NCI-H345 treated with DMSO at 0.1 percent for 48 hours (cell line): ENCODE measurements at regions not wholly inside any gene's neighbourhood (a gene's known extent, or its start where the extent isn't known, plus 50 kb on each side); places are given as distances from the start of the nearest gene placed in this dataset.

Experiments used
- DNase-seq: peaks from one replicate; lab custom pipeline; 2025; ENCODE audit not compliant: unreplicated experiment; lab: John Stamatoyannopoulos, UW

DNA sequence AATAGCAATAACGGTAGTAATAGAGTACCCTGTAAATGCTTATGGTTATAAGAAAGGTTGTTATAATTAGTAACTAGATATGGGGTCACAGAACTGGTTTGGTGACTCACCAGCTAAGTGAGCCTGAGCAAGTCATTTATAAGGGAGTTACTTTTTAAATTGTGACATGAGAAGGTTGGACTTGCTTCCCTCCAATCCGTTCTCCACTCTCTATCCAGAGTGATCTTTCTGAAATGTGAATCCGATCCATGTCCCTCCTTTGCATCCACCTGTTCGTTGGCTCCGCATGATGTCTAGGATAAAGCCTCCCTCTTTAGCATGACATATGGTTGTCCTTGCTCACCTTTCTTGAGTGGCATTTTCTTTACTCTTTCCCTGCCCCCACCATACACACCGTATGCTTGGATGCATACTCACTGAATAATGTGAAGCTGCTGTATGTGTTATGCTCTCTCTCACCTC lies 83.1 kb downstream of the CDC42EP3 start:
- DNase-seq: no peak

DNA sequence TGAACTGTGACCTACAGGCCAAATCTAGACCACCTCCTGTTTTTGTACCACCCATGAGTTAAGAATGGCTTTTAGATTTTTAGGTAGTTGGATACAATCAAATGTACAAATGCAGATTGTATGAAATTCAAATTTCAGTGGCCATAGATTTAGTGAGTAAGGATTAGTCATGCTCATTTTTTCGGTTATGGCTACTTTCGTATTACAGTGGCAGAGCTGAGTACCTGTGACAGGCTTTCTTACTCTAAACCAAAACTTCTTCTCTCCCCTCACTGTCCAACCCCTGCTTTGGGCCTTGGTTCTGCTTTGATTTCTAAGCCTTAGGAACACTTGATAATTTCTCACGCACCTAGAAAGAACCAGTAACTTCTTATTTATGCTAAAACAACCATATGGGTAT lies 82.1 kb downstream of the CDC42EP3 start:
- DNase-seq: no peak

DNA sequence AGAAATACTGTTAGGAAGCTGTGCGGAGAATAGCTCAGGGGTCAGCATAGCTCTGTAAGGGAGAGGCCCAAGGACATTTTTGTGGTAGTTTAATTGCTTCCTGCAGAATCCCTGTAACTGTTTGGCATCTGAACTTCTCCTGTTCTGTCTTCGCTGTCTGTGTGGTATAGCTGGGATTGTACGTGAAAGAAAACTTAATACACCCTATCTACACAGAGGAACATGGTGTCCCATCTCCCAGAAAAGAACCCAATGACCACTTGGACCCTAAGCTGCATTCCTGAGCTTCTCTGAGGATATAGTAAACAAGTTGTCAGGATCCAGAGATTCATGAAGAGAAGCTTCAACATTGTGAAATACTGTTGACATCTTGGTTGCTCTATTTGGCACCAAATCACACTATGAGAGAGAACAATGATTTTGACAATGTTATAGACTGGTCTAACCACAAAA lies 81.3 kb downstream of the CDC42EP3 start:
- no peak for DNase-seq
